ENCODE measurements at regions not wholly inside any gene's neighbourhood (a gene's known extent, or its start where the extent isn't known, plus 50 kb on each side); places are given as distances from the start of the nearest gene placed in this dataset.

GRCh38 chr13:34031610-34032009 lies 213.7 kb downstream of the RFC3 start:
- Mint-ChIP-seq H3K4me3 (no peak overlapping the region), H3K4me1 (ENCODE audit: unreplicated experiment) (no peaks in the 10 kb centered on the region), H3K27me3 (no peaks in the 10 kb centered on the region), H3K36me3 (no peaks in the 10 kb centered on the region), H3K9me3 (peaks cover 5% of the 10 kb centered on the region), H3K27ac (no peak overlapping the region)
- TF ChIP-seq CTCF (conservative IDR thresholded peaks at IDR 0.05) = no peak
- DNase-seq (ENCODE audit: extremely low spot score, unreplicated experiment) = no peak

GRCh38 chr13:34034411-34034810 lies 216.5 kb downstream of the RFC3 start:
- DNase-seq (ENCODE audit: extremely low spot score, unreplicated experiment) = no peak
- H3K4me3 Mint-ChIP-seq = no peak overlapping the region
- peaks cover 9% of the 10 kb centered on the region for H3K4me1 Mint-ChIP-seq (ENCODE audit: unreplicated experiment)
- no peaks in the 10 kb centered on the region for H3K27me3 Mint-ChIP-seq
- TF ChIP-seq CTCF (conservative IDR thresholded peaks at IDR 0.05) = no peak
- H3K36me3 Mint-ChIP-seq = no peaks in the 10 kb centered on the region
- peaks cover 5% of the 10 kb centered on the region for H3K9me3 Mint-ChIP-seq
- no peak overlapping the region for H3K27ac Mint-ChIP-seq

GRCh38 chr13:34035178-34035577 lies 217.2 kb downstream of the RFC3 start:
- DNase-seq (ENCODE audit: extremely low spot score, unreplicated experiment) = no peak
- no peak overlapping the region for H3K27ac Mint-ChIP-seq
- peaks cover 10% of the 10 kb centered on the region for H3K9me3 Mint-ChIP-seq
- H3K27me3 Mint-ChIP-seq = no peaks in the 10 kb centered on the region
- no peak for TF ChIP-seq CTCF (conservative IDR thresholded peaks at IDR 0.05)
- no peak overlapping the region for H3K4me3 Mint-ChIP-seq
- H3K36me3 Mint-ChIP-seq = no peaks in the 10 kb centered on the region
- peaks cover 9% of the 10 kb centered on the region for H3K4me1 Mint-ChIP-seq (ENCODE audit: unreplicated experiment)

- H3K4me1 Mint-ChIP-seq (ENCODE audit: unreplicated experiment) = peaks cover 9% of the 10 kb centered on the region
- no peak for TF ChIP-seq CTCF (conservative IDR thresholded peaks at IDR 0.05)
- no peak overlapping the region for H3K4me3 Mint-ChIP-seq
- H3K27me3 Mint-ChIP-seq = no peaks in the 10 kb centered on the region
- H3K9me3 Mint-ChIP-seq = peaks cover 10% of the 10 kb centered on the region
- H3K27ac Mint-ChIP-seq = no peak overlapping the region
- DNase-seq (ENCODE audit: extremely low spot score, unreplicated experiment) = no peak
- no peaks in the 10 kb centered on the region for H3K36me3 Mint-ChIP-seq
Measured at GRCh38 chr13:34035676-34036325, 217.9 kb downstream of the RFC3 start.

GRCh38 chr13:34037636-34038540 lies 219.9 kb downstream of the RFC3 start:
- no peak for TF ChIP-seq CTCF (conservative IDR thresholded peaks at IDR 0.05)
- H3K9me3 Mint-ChIP-seq = peaks cover 10% of the 10 kb centered on the region
- no peaks in the 10 kb centered on the region for H3K27me3 Mint-ChIP-seq
- H3K36me3 Mint-ChIP-seq = no peaks in the 10 kb centered on the region
- H3K4me1 Mint-ChIP-seq (ENCODE audit: unreplicated experiment) = peaks cover 9% of the 10 kb centered on the region
- no peak for DNase-seq (ENCODE audit: extremely low spot score, unreplicated experiment)
- H3K27ac Mint-ChIP-seq = no peak overlapping the region
- no peak overlapping the region for H3K4me3 Mint-ChIP-seq
